ENCODE measurements at regions not wholly inside any gene's neighbourhood (a gene's known extent, or its start where the extent isn't known, plus 50 kb on each side); places are given as distances from the start of the nearest gene placed in this dataset.
"Not testable (repeated sequence)": the region's sequence is repeated elsewhere in the genome, so short reads cannot be mapped to it uniquely, and the experiment has no call there.

DNA sequence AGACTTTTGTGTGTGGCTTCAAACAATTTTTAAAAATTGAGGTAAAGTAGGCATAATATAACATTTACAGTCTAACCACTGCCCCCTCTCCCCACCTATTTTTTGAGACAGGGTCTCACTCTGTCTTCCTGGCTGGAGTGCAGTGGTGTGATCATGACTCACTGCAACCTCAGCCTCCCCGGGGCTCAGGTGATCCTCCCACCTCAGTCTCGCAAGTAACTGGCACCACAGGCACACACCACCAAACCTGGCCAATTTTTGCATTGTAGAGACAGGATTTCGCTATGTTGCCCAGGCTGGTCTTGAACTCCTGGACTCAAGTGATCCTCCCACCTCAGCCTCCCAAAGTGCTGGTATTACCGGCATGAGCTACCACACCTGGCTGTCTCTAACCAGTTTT, 161.8 kb downstream of the GOSR1 start:
- TF ChIP-seq, protein P1, sequence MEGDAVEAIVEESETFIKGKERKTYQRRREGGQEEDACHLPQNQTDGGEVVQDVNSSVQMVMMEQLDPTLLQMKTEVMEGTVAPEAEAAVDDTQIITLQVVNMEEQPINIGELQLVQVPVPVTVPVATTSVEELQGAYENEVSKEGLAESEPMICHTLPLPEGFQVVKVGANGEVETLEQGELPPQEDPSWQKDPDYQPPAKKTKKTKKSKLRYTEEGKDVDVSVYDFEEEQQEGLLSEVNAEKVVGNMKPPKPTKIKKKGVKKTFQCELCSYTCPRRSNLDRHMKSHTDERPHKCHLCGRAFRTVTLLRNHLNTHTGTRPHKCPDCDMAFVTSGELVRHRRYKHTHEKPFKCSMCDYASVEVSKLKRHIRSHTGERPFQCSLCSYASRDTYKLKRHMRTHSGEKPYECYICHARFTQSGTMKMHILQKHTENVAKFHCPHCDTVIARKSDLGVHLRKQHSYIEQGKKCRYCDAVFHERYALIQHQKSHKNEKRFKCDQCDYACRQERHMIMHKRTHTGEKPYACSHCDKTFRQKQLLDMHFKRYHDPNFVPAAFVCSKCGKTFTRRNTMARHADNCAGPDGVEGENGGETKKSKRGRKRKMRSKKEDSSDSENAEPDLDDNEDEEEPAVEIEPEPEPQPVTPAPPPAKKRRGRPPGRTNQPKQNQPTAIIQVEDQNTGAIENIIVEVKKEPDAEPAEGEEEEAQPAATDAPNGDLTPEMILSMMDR (conservative IDR thresholded peaks at IDR 0.05): not testable (repeated sequence)
- TF ChIP-seq ZFX (IDR thresholded peaks at IDR 0.05): not testable (repeated sequence)
